HEK293 (cell line): ENCODE measurements at regions not wholly inside any gene's neighbourhood (a gene's known extent, or its start where the extent isn't known, plus 50 kb on each side); places are given as distances from the start of the nearest gene placed in this dataset.

Experiments
- CTCF ChIP-seq: fragments of 450-650 bp; formaldehyde crosslinking; IDR thresholded peaks from 2 replicates; pipeline ENCODE4 v1.5.1; 2016; ENCODE audit warnings: missing biosample characterization, missing genetic modification characterization
- KLF1 ChIP-seq: fragments of 450-650 bp; formaldehyde crosslinking; IDR thresholded peaks from 2 replicates; pipeline ENCODE4 v1.5.1; 2016; ENCODE audit warnings: missing biosample characterization, missing genetic modification characterization
- REST ChIP-seq: fragments of 450-650 bp; formaldehyde crosslinking; IDR thresholded peaks from 2 replicates; pipeline ENCODE4 v1.5.1; 2016; ENCODE audit warnings: missing biosample characterization, missing genetic modification characterization
- YY1 ChIP-seq: fragments of 450-650 bp; formaldehyde crosslinking; IDR thresholded peaks from 2 replicates; pipeline ENCODE4 v1.5.1; 2018; ENCODE audit warnings: missing biosample characterization, missing genetic modification characterization

GRCh38 chr3:148420242-148420641 lies 277.5 kb upstream of the AGTR1 start:
- TF ChIP-seq REST (tag by site-specific recombination) = no peak
- no peak for TF ChIP-seq CTCF (tag by site-specific recombination)
- TF ChIP-seq YY1 (tag by site-specific recombination) = no peak
- TF ChIP-seq KLF1 (tag by site-specific recombination) = no peak
